H1 (cell line): ENCODE measurements at regions not wholly inside any gene's neighbourhood (a gene's known extent, or its start where the extent isn't known, plus 50 kb on each side); places are given as distances from the start of the nearest gene placed in this dataset.

Source experiments
- CTCF ChIA-PET: fragments of 300-600 bp; sonication (Branson Sonifier 250); formaldehyde crosslinking; loops from one replicate; lab custom pipeline; 2021; ENCODE audit not compliant: partially characterized antibody; lab: Charles Lee
- POLR2A ChIA-PET: fragments of 300-600 bp; sonication (Branson Sonifier 250); formaldehyde crosslinking; loops from one replicate; lab custom pipeline; 2021; ENCODE audit warnings: inconsistent platforms; ENCODE audit not compliant: partially characterized antibody; lab: Charles Lee
- DNase-seq, 2 experiments: peaks; one replicate each; pipeline versions ENCODE4 v3.0.0 to v3.0.0-alpha.2; 2010 to 2022; ENCODE audit warnings: low spot score in 2 of 2, low read depth in 1 of 2, mixed read lengths in 1 of 2
- FAIRE-seq: peaks from 2 replicates; lab custom pipeline; 2011; peaks lifted over from hg19 to GRCh38; lab: Jason Lieb, UNC
- H2AFZ ChIP-seq: 2 replicates; pipeline ENCODE4 v1.8.1; 2012; ENCODE audit warnings: low read length, inconsistent platforms
- H2AK5ac ChIP-seq: 2 replicates; pipeline ENCODE4 v1.6.1; 2013; ENCODE audit warnings: low read depth, low read length
- H2BK120ac ChIP-seq: replicated peaks from 2 replicates; pipeline ENCODE3; 2013; ENCODE audit warnings: low read depth, low read length, inconsistent platforms
- H2BK12ac ChIP-seq: 2 replicates; pipeline ENCODE4 v1.6.1; 2013; ENCODE audit warnings: low read depth, low read length
- H2BK15ac ChIP-seq: 2 replicates; pipeline ENCODE4 v1.6.1; 2013; ENCODE audit warnings: low read length
- H2BK20ac ChIP-seq: 2 replicates; pipeline ENCODE4 v1.6.1; 2013; ENCODE audit warnings: low read length
- H2BK5ac ChIP-seq: 2 replicates; pipeline ENCODE4 v1.6.1; 2013; ENCODE audit warnings: low read depth, low read length
- H3K14ac ChIP-seq: 2 replicates; pipeline ENCODE4 v1.6.1; 2013; ENCODE audit warnings: inconsistent platforms; ENCODE audit not compliant: insufficient read length
- H3K18ac ChIP-seq: 2 replicates; pipeline ENCODE4 v1.6.1; 2013; ENCODE audit warnings: low read length; ENCODE audit errors: extremely low read depth
- H3K23ac ChIP-seq: 2 replicates; pipeline ENCODE4 v1.6.1; 2013; ENCODE audit warnings: inconsistent platforms; ENCODE audit not compliant: insufficient read length
- H3K23me2 ChIP-seq: 2 replicates; pipeline ENCODE4 v1.6.1; 2013; ENCODE audit warnings: low read depth, low read length
- H3K27ac ChIP-seq: 2 replicates; pipeline ENCODE4 v1.6.1; 2011; ENCODE audit warnings: low read depth, low read length, inconsistent platforms
- H3K27me3 ChIP-seq, 4 experiments: replicated peaks in 1 of 4; 1 replicate in 1 of 4; 2 replicates in 3 of 4; pipeline versions ENCODE4 v1.6.1 to v1.8.1; 2011 to 2013; ENCODE audit warnings: low read length in 3 of 4, mild to moderate bottlenecking in 3 of 4, inconsistent platforms in 2 of 4, mixed read lengths in 2 of 4, moderate library complexity in 1 of 4; ENCODE audit not compliant: control insufficient read depth in 3 of 4, insufficient read depth in 3 of 4; ENCODE audit errors: extremely low read depth in 1 of 4
- H3K36me3 ChIP-seq, 4 experiments: 2 replicates each; pipeline versions ENCODE4 v1.6.1 to v1.8.1; 2011 to 2013; ENCODE audit warnings: mild to moderate bottlenecking in 4 of 4, low read length in 3 of 4, moderate library complexity in 2 of 4, control low read depth in 1 of 4, inconsistent platforms in 1 of 4; ENCODE audit not compliant: insufficient read depth in 4 of 4, control insufficient read depth in 2 of 4
- H3K4ac ChIP-seq: replicated peaks from 2 replicates; pipeline ENCODE3; 2013; ENCODE audit warnings: low read length, low read depth, mixed read lengths, inconsistent platforms; ENCODE audit not compliant: insufficient read length
- H3K4me1 ChIP-seq, 4 experiments: replicated peaks in 1 of 4; 1 replicate in 1 of 4; 2 replicates in 3 of 4; pipeline versions ENCODE4 v1.6.1 to v1.8.1; 2011 to 2013; ENCODE audit warnings: low read length in 3 of 4, inconsistent platforms in 2 of 4, mixed read lengths in 1 of 4; ENCODE audit not compliant: insufficient read depth in 4 of 4, control insufficient read depth in 3 of 4
- H3K4me2 ChIP-seq, 2 experiments: 2 replicates each; pipeline versions ENCODE4 v1.6.1 to v1.8.1; 2011 to 2013; ENCODE audit warnings: low read depth in 2 of 2, low read length in 2 of 2, control low read depth in 1 of 2, inconsistent platforms in 1 of 2, mild to moderate bottlenecking in 1 of 2; ENCODE audit not compliant: insufficient read depth in 1 of 2
- H3K4me3 ChIP-seq, 4 experiments: fragments of 200-600, 300-600 bp in 1 of 4; sonication (generic), shearing (Covaris generic), sonication (Bioruptor Twin) in 1 of 4; 2 replicates each; pipeline versions ENCODE4 v1.5.1 to v1.8.1; 2011 to 2016; ENCODE audit warnings: low read length in 4 of 4, low read depth in 3 of 4, control low read depth in 2 of 4, inconsistent platforms in 2 of 4, mild to moderate bottlenecking in 2 of 4, mixed read lengths in 1 of 4, moderate library complexity in 1 of 4; ENCODE audit not compliant: insufficient read depth in 2 of 4; ENCODE audit errors: extremely low read depth in 1 of 4
- H3K56ac ChIP-seq: replicated peaks from 2 replicates; pipeline ENCODE3; 2013; ENCODE audit warnings: low read depth, mild to moderate bottlenecking, mixed read lengths, low read length, inconsistent platforms; ENCODE audit not compliant: insufficient read length
- H3K79me1 ChIP-seq: 2 replicates; pipeline ENCODE4 v1.6.1; 2013; ENCODE audit warnings: low read depth, low read length, control low read depth
- H3K79me2 ChIP-seq, 2 experiments: 2 replicates each; pipeline versions ENCODE4 v1.6.1 to v1.8.1; 2012 to 2013; ENCODE audit warnings: low read length in 2 of 2, mild to moderate bottlenecking in 2 of 2, inconsistent platforms in 1 of 2; ENCODE audit not compliant: insufficient read depth in 2 of 2, control insufficient read depth in 1 of 2
- H3K9ac ChIP-seq, 4 experiments: replicated peaks in 1 of 4; 1 replicate in 1 of 4; 2 replicates in 3 of 4; pipeline versions ENCODE4 v1.6.1 to v1.8.1; 2011 to 2013; ENCODE audit warnings: low read depth in 3 of 4, low read length in 3 of 4, control low read depth in 2 of 4, mild to moderate bottlenecking in 2 of 4, moderate library complexity in 2 of 4, inconsistent platforms in 1 of 4; ENCODE audit errors: extremely low read depth in 1 of 4
- H3K9me3 ChIP-seq, 2 experiments: 2 replicates each; pipeline versions ENCODE4 v1.6.1 to v1.8.1; 2012 to 2013; ENCODE audit warnings: mild to moderate bottlenecking in 2 of 2, moderate library complexity in 2 of 2, control low read depth in 1 of 2, inconsistent platforms in 1 of 2, low read depth in 1 of 2, low read length in 1 of 2, mixed read lengths in 1 of 2; ENCODE audit not compliant: insufficient read depth in 2 of 2
- H4K20me1 ChIP-seq, 2 experiments: replicated peaks in 1 of 2; 2 replicates each; pipeline versions ENCODE3 to v1.8.1; 2011 to 2013; ENCODE audit warnings: inconsistent platforms in 2 of 2, low read length in 2 of 2, mild to moderate bottlenecking in 1 of 2; ENCODE audit not compliant: insufficient read depth in 2 of 2, control insufficient read depth in 1 of 2
- H4K5ac ChIP-seq: 2 replicates; pipeline ENCODE4 v1.6.1; 2013; ENCODE audit warnings: low read length, low read depth, mixed read lengths, inconsistent platforms; ENCODE audit not compliant: insufficient read length
- H4K8ac ChIP-seq: 2 replicates; pipeline ENCODE4 v1.8.0; 2013; ENCODE audit warnings: mild to moderate bottlenecking, moderate library complexity, low read length, inconsistent platforms; ENCODE audit not compliant: insufficient read depth; ENCODE audit errors: extremely low read depth
- H4K91ac ChIP-seq: replicated peaks from 2 replicates; pipeline ENCODE3; 2013; ENCODE audit warnings: low read length, mixed read lengths, inconsistent platforms; ENCODE audit not compliant: insufficient read length
- CBX5 ChIP-seq: fragments of 300-800, 300-1000 bp; sonication (generic); IDR thresholded peaks from 2 replicates; pipeline ENCODE4 v1.7.1; 2016; ENCODE audit warnings: antibody characterized with exemption, low read length, low read depth
- WGBS, 2 experiments: shearing (Covaris generic) in 1 of 2; methylation state at CpG; one replicate each; pipeline versions ENCODE4 v1.1.6 to v1.1.7; 2013 to 2015; ENCODE audit warnings: low lambda C conversion rate in 2 of 2, mixed read lengths in 2 of 2, inconsistent platforms in 1 of 2, low coverage in 1 of 2, missing lambda C conversion rate in 1 of 2; ENCODE audit not compliant: insufficient replicate concordance in 2 of 2, insufficient coverage in 1 of 2, insufficient read length in 1 of 2; ENCODE audit errors: extremely low coverage in 1 of 2, missing lambda C conversion rate in 1 of 2; 5-methylcytosine and 5-hydroxymethylcytosine counted together

GRCh38 chr10:113284635-113285034, 268.2 kb upstream of the HABP2 start:
- no peak overlapping the region for H2AFZ ChIP-seq
- no peaks in the 10 kb centered on the region for H4K20me1 ChIP-seq
- no peak overlapping the region for H3K9ac ChIP-seq
- no peak overlapping the region for H2BK12ac ChIP-seq
- no peak for TF ChIP-seq CBX5
- H2BK5ac ChIP-seq, result no peak overlapping the region
- no peak overlapping the region for H3K56ac ChIP-seq
- no peak overlapping the region for H2AK5ac ChIP-seq
- no peaks in the 10 kb centered on the region for H3K23me2 ChIP-seq
- POLR2A ChIA-PET, result no interaction called here
- H3K4me2 ChIP-seq, result no peak overlapping the region
- H2BK15ac ChIP-seq, result no peak overlapping the region
- no peaks in the 10 kb centered on the region for H3K36me3 ChIP-seq
- H3K14ac ChIP-seq, result no peak overlapping the region
- CTCF ChIA-PET, result interaction anchor here (0.7 to 2.0 kb wide), 5 partner anchors 17 to 809 kb away, joined by 3 to 7 read pairs (median 3); no protein-coding TSS in a partner anchor
- H3K18ac ChIP-seq, result no peak overlapping the region
- no peaks in the 10 kb centered on the region; a peak in 1 of 7 replicates for H3K27me3 ChIP-seq
- H3K4me3 ChIP-seq, result no peak overlapping the region
- H4K5ac ChIP-seq, result no peak overlapping the region
- no peak overlapping the region for H3K23ac ChIP-seq
- WGBS, 2 experiments, result 80% methylated on average over 4 of the region's 4 CpGs; no CpG with 5 or more reads in 1 of the 2 experiments
- H2BK20ac ChIP-seq, result no peak overlapping the region
- no peaks in the 10 kb centered on the region for H3K9me3 ChIP-seq
- H3K4me1 ChIP-seq, result no peaks in the 10 kb centered on the region
- no peaks in the 10 kb centered on the region for H3K79me2 ChIP-seq
- no peak overlapping the region for H4K8ac ChIP-seq
- DNase-seq, result no peak
- no peak overlapping the region for H3K27ac ChIP-seq
- no peak overlapping the region for H3K4ac ChIP-seq
- H2BK120ac ChIP-seq, result no peak overlapping the region
- no peak overlapping the region for H4K91ac ChIP-seq
- FAIRE-seq, result no peak
- no peaks in the 10 kb centered on the region for H3K79me1 ChIP-seq
